Neuron (in vitro differentiated cells): ENCODE measurements at regions not wholly inside any gene's neighbourhood (a gene's known extent, or its start where the extent isn't known, plus 50 kb on each side); places are given as distances from the start of the nearest gene placed in this dataset.

Source experiments
- H2AFZ ChIP-seq: one replicate; pipeline ENCODE4 v1.6.1; 2013; ENCODE audit warnings: low read depth, mild to moderate bottlenecking, inconsistent platforms, low read length, moderate library complexity
- H3K27me3 ChIP-seq: one replicate; pipeline ENCODE4 v1.6.1; 2013; ENCODE audit warnings: low read length; ENCODE audit not compliant: insufficient read depth
- H3K36me3 ChIP-seq: one replicate; pipeline ENCODE4 v1.6.1; 2013; ENCODE audit warnings: low read length; ENCODE audit not compliant: insufficient read depth
- H3K4me1 ChIP-seq: one replicate; pipeline ENCODE4 v1.6.1; 2013; ENCODE audit warnings: low read length; ENCODE audit not compliant: insufficient read depth
- H3K4me3 ChIP-seq: 2 replicates; pipeline ENCODE4 v1.5.1; 2013; ENCODE audit warnings: mild to moderate bottlenecking, low read length, moderate library complexity
- H3K9me3 ChIP-seq: one replicate; pipeline ENCODE4 v1.6.1; 2013; ENCODE audit warnings: low read length

GRCh38 chr6:4398791-4399190 is 263.4 kb upstream of the ECI2 start:
- Histone ChIP-seq H3K27me3 (no peaks in the 10 kb centered on the region), H3K4me1 (peaks cover 6% of the 10 kb centered on the region), H3K9me3 (no peaks in the 10 kb centered on the region), H3K36me3 (no peaks in the 10 kb centered on the region), H2AFZ (no peak overlapping the region), H3K4me3 (no peak overlapping the region)

GRCh38 chr6:4397307-4397706 is 261.9 kb upstream of the ECI2 start:
- H3K4me1 ChIP-seq, result peaks cover 6% of the 10 kb centered on the region
- no peak overlapping the region for H3K4me3 ChIP-seq
- H3K27me3 ChIP-seq, result no peaks in the 10 kb centered on the region
- H2AFZ ChIP-seq, result no peak overlapping the region
- no peaks in the 10 kb centered on the region for H3K36me3 ChIP-seq
- H3K9me3 ChIP-seq, result no peaks in the 10 kb centered on the region

GRCh38 chr6:4396044-4396443 is 260.7 kb upstream of the ECI2 start:
- peaks cover 6% of the 10 kb centered on the region for H3K4me1 ChIP-seq

GRCh38 chr6:4395386-4395785 is 260.0 kb upstream of the ECI2 start:
- H3K36me3 ChIP-seq, result no peaks in the 10 kb centered on the region
- no peak overlapping the region for H3K4me3 ChIP-seq
- H3K4me1 ChIP-seq, result peaks cover 6% of the 10 kb centered on the region
- H3K9me3 ChIP-seq, result no peaks in the 10 kb centered on the region
- H3K27me3 ChIP-seq, result no peaks in the 10 kb centered on the region
- no peak overlapping the region for H2AFZ ChIP-seq

More at GRCh38 chr6:4396044-4396443, 260.7 kb upstream of the ECI2 start:
- no peaks in the 10 kb centered on the region for H3K27me3 ChIP-seq
- no peaks in the 10 kb centered on the region for H3K9me3 ChIP-seq
- no peak overlapping the region for H2AFZ ChIP-seq
- no peak overlapping the region for H3K4me3 ChIP-seq
- H3K36me3 ChIP-seq, result no peaks in the 10 kb centered on the region

GRCh38 chr6:4394786-4395185 is 259.4 kb upstream of the ECI2 start:
- no peak overlapping the region for H2AFZ ChIP-seq
- peaks cover 6% of the 10 kb centered on the region for H3K4me1 ChIP-seq
- H3K36me3 ChIP-seq, result no peaks in the 10 kb centered on the region

GRCh38 chr6:4388675-4389074 is 253.3 kb upstream of the ECI2 start:
- H3K4me1 ChIP-seq, result peaks cover 14% of the 10 kb centered on the region

More at GRCh38 chr6:4394786-4395185, 259.4 kb upstream of the ECI2 start:
- Histone ChIP-seq H3K9me3 (no peaks in the 10 kb centered on the region), H3K27me3 (no peaks in the 10 kb centered on the region), H3K4me3 (no peak overlapping the region)

GRCh38 chr6:4384656-4385055 is 249.3 kb upstream of the ECI2 start:
- no peaks in the 10 kb centered on the region for H3K27me3 ChIP-seq
- H3K4me3 ChIP-seq, result no peak overlapping the region
- H3K9me3 ChIP-seq, result peaks cover 3% of the 10 kb centered on the region
- H3K4me1 ChIP-seq, result peaks cover 14% of the 10 kb centered on the region
- H3K36me3 ChIP-seq, result no peaks in the 10 kb centered on the region
- no peak overlapping the region for H2AFZ ChIP-seq

More at GRCh38 chr6:4388675-4389074, 253.3 kb upstream of the ECI2 start:
- peaks cover 3% of the 10 kb centered on the region for H3K9me3 ChIP-seq
- no peak overlapping the region for H2AFZ ChIP-seq
- H3K36me3 ChIP-seq, result no peaks in the 10 kb centered on the region
- no peaks in the 10 kb centered on the region for H3K27me3 ChIP-seq
- no peak overlapping the region for H3K4me3 ChIP-seq

GRCh38 chr6:4383910-4384638 is 248.7 kb upstream of the ECI2 start:
- Histone ChIP-seq H3K9me3 (peaks cover 3% of the 10 kb centered on the region), H3K4me1 (peaks cover 12% of the 10 kb centered on the region), H3K27me3 (no peaks in the 10 kb centered on the region), H3K4me3 (no peak overlapping the region), H3K36me3 (no peaks in the 10 kb centered on the region), H2AFZ (no peak overlapping the region)

- Histone ChIP-seq H3K4me3 (no peak overlapping the region), H3K36me3 (no peaks in the 10 kb centered on the region), H3K27me3 (no peaks in the 10 kb centered on the region), H3K9me3 (peaks cover 3% of the 10 kb centered on the region), H2AFZ (no peak overlapping the region), H3K4me1 (no peaks in the 10 kb centered on the region)
Measured at GRCh38 chr6:4382362-4382853, 247.0 kb upstream of the ECI2 start.

- no peaks in the 10 kb centered on the region for H3K27me3 ChIP-seq
- H3K4me1 ChIP-seq, result no peaks in the 10 kb centered on the region
- no peaks in the 10 kb centered on the region for H3K36me3 ChIP-seq
- H3K4me3 ChIP-seq, result no peak overlapping the region
- H2AFZ ChIP-seq, result no peak overlapping the region
- no peaks in the 10 kb centered on the region for H3K9me3 ChIP-seq
Measured at GRCh38 chr6:4381381-4381780, 246.0 kb upstream of the ECI2 start.

GRCh38 chr6:4380881-4381281 is 245.5 kb upstream of the ECI2 start:
- Histone ChIP-seq H3K4me1 (no peaks in the 10 kb centered on the region), H3K4me3 (no peak overlapping the region), H3K27me3 (no peaks in the 10 kb centered on the region), H3K9me3 (no peaks in the 10 kb centered on the region), H3K36me3 (no peaks in the 10 kb centered on the region), H2AFZ (no peak overlapping the region)

- no peaks in the 10 kb centered on the region for H3K27me3 ChIP-seq
- no peaks in the 10 kb centered on the region for H3K9me3 ChIP-seq
- H3K36me3 ChIP-seq, result no peaks in the 10 kb centered on the region
- H3K4me1 ChIP-seq, result no peaks in the 10 kb centered on the region
- no peak overlapping the region for H3K4me3 ChIP-seq
- no peak overlapping the region for H2AFZ ChIP-seq
Measured at GRCh38 chr6:4379958-4380357, 244.6 kb upstream of the ECI2 start.

- Histone ChIP-seq H3K4me3 (no peak overlapping the region), H2AFZ (no peak overlapping the region), H3K27me3 (no peaks in the 10 kb centered on the region), H3K36me3 (no peaks in the 10 kb centered on the region), H3K4me1 (no peaks in the 10 kb centered on the region), H3K9me3 (no peaks in the 10 kb centered on the region)
Measured at GRCh38 chr6:4378319-4378996, 243.1 kb upstream of the ECI2 start.
